H9 (cell line): ENCODE measurements at regions not wholly inside any gene's neighbourhood (a gene's known extent, or its start where the extent isn't known, plus 50 kb on each side); places are given as distances from the start of the nearest gene placed in this dataset.
A peak's percentile ranks its signal among the peaks of the same experiment; 100 is the strongest.
"Not testable (repeated sequence)": the region's sequence is repeated elsewhere in the genome, so short reads cannot be mapped to it uniquely, and the experiment has no call there.

Source experiments
- DNase-seq: peaks from one replicate; pipeline ENCODE4 v3.0.0-alpha.2; 2017
- H2AFZ ChIP-seq: one replicate; pipeline ENCODE4 v1.6.1; 2013; ENCODE audit warnings: mild to moderate bottlenecking, low read length, control low read depth, moderate library complexity
- H2AK5ac ChIP-seq: 2 replicates; pipeline ENCODE4 v1.6.1; 2013; ENCODE audit warnings: low read length, control low read depth, mixed read lengths; ENCODE audit not compliant: insufficient read length
- H2BK120ac ChIP-seq: one replicate; pipeline ENCODE4 v1.6.1; 2013; ENCODE audit warnings: low read depth, mild to moderate bottlenecking, low read length, control low read depth, inconsistent platforms; ENCODE audit not compliant: poor library complexity, severe bottlenecking
- H2BK12ac ChIP-seq: 2 replicates; pipeline ENCODE4 v1.6.1; 2013; ENCODE audit warnings: low read length, control low read depth, mixed read lengths, low read depth; ENCODE audit not compliant: insufficient read length
- H2BK15ac ChIP-seq: 2 replicates; pipeline ENCODE4 v1.6.1; 2013; ENCODE audit warnings: low read depth, low read length, control low read depth
- H2BK20ac ChIP-seq: one replicate; pipeline ENCODE4 v1.6.1; 2013; ENCODE audit warnings: low read depth, mild to moderate bottlenecking, low read length, control low read depth, inconsistent platforms; ENCODE audit not compliant: poor library complexity, severe bottlenecking
- H2BK5ac ChIP-seq: 2 replicates; pipeline ENCODE4 v1.6.1; 2013; ENCODE audit warnings: low read length, control low read depth, mixed read lengths; ENCODE audit not compliant: insufficient read length
- H3K14ac ChIP-seq: 2 replicates; pipeline ENCODE4 v1.6.1; 2013; ENCODE audit warnings: low read length, control low read depth; ENCODE audit not compliant: insufficient read depth
- H3K18ac ChIP-seq: 2 replicates; pipeline ENCODE4 v1.6.1; 2013; ENCODE audit warnings: low read depth, mild to moderate bottlenecking, mixed read lengths, low read length, control low read depth; ENCODE audit not compliant: insufficient read length
- H3K23ac ChIP-seq: 2 replicates; pipeline ENCODE4 v1.6.1; 2013; ENCODE audit warnings: low read length, control low read depth, mixed read lengths, low read depth; ENCODE audit not compliant: insufficient read length
- H3K23me2 ChIP-seq: 2 replicates; pipeline ENCODE4 v1.6.1; 2013; ENCODE audit warnings: low read depth, mild to moderate bottlenecking, mixed read lengths, low read length, control low read depth; ENCODE audit not compliant: insufficient read length, poor library complexity, severe bottlenecking
- H3K27ac ChIP-seq: 2 replicates; pipeline ENCODE4 v1.5.1; 2013; ENCODE audit warnings: low read length, control low read depth, mixed read lengths, low read depth; ENCODE audit not compliant: insufficient read length
- H3K27me3 ChIP-seq: 2 replicates; pipeline ENCODE4 v1.6.1; 2013; ENCODE audit warnings: low read length, control low read depth, inconsistent platforms; ENCODE audit not compliant: insufficient read depth
- H3K4ac ChIP-seq: 2 replicates; pipeline ENCODE4 v1.6.1; 2013; ENCODE audit warnings: low read depth, mild to moderate bottlenecking, control low read depth, inconsistent platforms, low read length, moderate library complexity
- H3K4me1 ChIP-seq: 2 replicates; pipeline ENCODE4 v1.6.1; 2013; ENCODE audit warnings: low read length, control low read depth, inconsistent platforms; ENCODE audit not compliant: insufficient read depth
- H3K4me2 ChIP-seq: 2 replicates; pipeline ENCODE4 v1.6.1; 2013; ENCODE audit warnings: low read length, control low read depth, mixed read lengths; ENCODE audit not compliant: insufficient read length, insufficient read depth
- H3K56ac ChIP-seq: 2 replicates; pipeline ENCODE4 v1.6.1; 2013; ENCODE audit warnings: low read depth, mild to moderate bottlenecking, mixed read lengths, low read length, control low read depth; ENCODE audit not compliant: insufficient read length
- H3K79me1 ChIP-seq: 2 replicates; pipeline ENCODE4 v1.6.1; 2013; ENCODE audit warnings: low read depth, mild to moderate bottlenecking, moderate library complexity, low read length, control low read depth, inconsistent platforms; ENCODE audit not compliant: insufficient read depth, poor library complexity, severe bottlenecking
- H3K79me2 ChIP-seq: 2 replicates; pipeline ENCODE4 v1.6.1; 2013; ENCODE audit warnings: low read length, control low read depth, inconsistent platforms; ENCODE audit not compliant: insufficient read depth
- H3K9ac ChIP-seq: 2 replicates; pipeline ENCODE4 v1.6.1; 2013; ENCODE audit warnings: low read length, control low read depth, mixed read lengths; ENCODE audit not compliant: insufficient read length; ENCODE audit errors: extremely low read depth
- H3K9me3 ChIP-seq: one replicate; pipeline ENCODE4 v1.6.1; 2013; ENCODE audit warnings: low read depth, low read length, inconsistent platforms; ENCODE audit not compliant: control insufficient read depth
- H3T11ph ChIP-seq: one replicate; pipeline ENCODE4 v1.6.1; 2013; ENCODE audit warnings: mild to moderate bottlenecking, low read length, control low read depth, inconsistent platforms
- H4K20me1 ChIP-seq: one replicate; pipeline ENCODE4 v1.6.1; 2013; ENCODE audit not compliant: control insufficient read depth, insufficient read length, insufficient read depth
- H4K5ac ChIP-seq: 2 replicates; pipeline ENCODE4 v1.6.1; 2013; ENCODE audit warnings: low read depth, mild to moderate bottlenecking, mixed read lengths, low read length, control low read depth; ENCODE audit not compliant: insufficient read length
- H4K8ac ChIP-seq: replicated peaks from 2 replicates; pipeline ENCODE4 v1.6.1; 2013; ENCODE audit warnings: low read length, control low read depth, mixed read lengths, low read depth; ENCODE audit not compliant: insufficient read length
- H4K91ac ChIP-seq: 2 replicates; pipeline ENCODE4 v1.6.1; 2013; ENCODE audit warnings: low read depth, mild to moderate bottlenecking, moderate library complexity, mixed read lengths, low read length, control low read depth; ENCODE audit not compliant: insufficient read length
- H3K27ac Mint-ChIP-seq, 3 experiments: 2 replicates in 2 of 3; 3 replicates in 1 of 3; pipeline ENCODE4 v1.8.0; 2020 to 2021; ENCODE audit warnings: mixed read lengths in 3 of 3, mild to moderate bottlenecking in 1 of 3, moderate library complexity in 1 of 3
- H3K27me3 Mint-ChIP-seq: 2 replicates; pipeline ENCODE4 v1.8.0; 2021; ENCODE audit warnings: low read depth, mild to moderate bottlenecking, moderate library complexity, mixed read lengths
- H3K36me3 Mint-ChIP-seq, 3 experiments: 2 replicates in 2 of 3; 3 replicates in 1 of 3; pipeline ENCODE4 v1.8.0; 2020 to 2021; ENCODE audit warnings: low read depth in 3 of 3, mixed read lengths in 3 of 3; ENCODE audit not compliant: insufficient read depth in 1 of 3
- H3K4me1 Mint-ChIP-seq, 2 experiments: 2 replicates each; pipeline ENCODE4 v1.8.0; 2020; ENCODE audit warnings: mixed read lengths in 2 of 2
- H3K4me3 Mint-ChIP-seq, 2 experiments: 2 replicates in 1 of 2; 3 replicates in 1 of 2; pipeline ENCODE4 v1.8.0; 2020 to 2021; ENCODE audit warnings: mild to moderate bottlenecking in 2 of 2, mixed read lengths in 2 of 2, moderate library complexity in 1 of 2
- H3K9me3 Mint-ChIP-seq, 2 experiments: 2 replicates in 1 of 2; 3 replicates in 1 of 2; pipeline ENCODE4 v1.8.0; 2020; ENCODE audit warnings: mild to moderate bottlenecking in 2 of 2, mixed read lengths in 2 of 2, moderate library complexity in 1 of 2
- WGBS: extraction: QIAGEN DNeasy Blood & Tissue Kit; methylation state at CpG from one replicate; pipeline ENCODE4 v1.1.7; 2013; ENCODE audit warnings: missing lambda C conversion rate, low lambda C conversion rate, mixed read lengths; ENCODE audit not compliant: insufficient read length; ENCODE audit errors: extremely low coverage; 5-methylcytosine and 5-hydroxymethylcytosine counted together
- TF ChIP-seq, protein P1 (sequence below): fragments of 200-600 bp; sonication (generic); conservative IDR thresholded peaks from 3 replicates; pipeline ENCODE4 v1.8.0; 2021; ENCODE audit warnings: antibody characterized with exemption, mild to moderate bottlenecking

GRCh38 chr21:26236281-26236680 is 65.7 kb upstream of the APP start:
- no CpG with 5 or more reads among the region's 4 CpGs for WGBS
- no peak overlapping the region for H2AFZ ChIP-seq
- H3K9ac ChIP-seq, result no peak overlapping the region

GRCh38 chr21:26233297-26233696 is 62.7 kb upstream of the APP start:
- H3K9me3 ChIP-seq, H3T11ph ChIP-seq, H3K18ac ChIP-seq, H3K27ac ChIP-seq, H3K79me1 ChIP-seq, H4K8ac ChIP-seq, H2AK5ac ChIP-seq, DNase-seq, H3K27me3 ChIP-seq, H3K9ac ChIP-seq, H4K5ac ChIP-seq, H2AFZ ChIP-seq, H2BK5ac ChIP-seq, H3K4me3 Mint-ChIP-seq, H3K14ac ChIP-seq, H3K4me1 ChIP-seq, H4K91ac ChIP-seq, H2BK120ac ChIP-seq, H3K27me3 Mint-ChIP-seq, H3K4me2 ChIP-seq, H2BK20ac ChIP-seq, H2BK15ac ChIP-seq, H3K4ac ChIP-seq, H4K20me1 ChIP-seq, H3K56ac ChIP-seq, H3K23ac ChIP-seq, H3K23me2 ChIP-seq, H2BK12ac ChIP-seq, H3K79me2 ChIP-seq: not testable (repeated sequence)
- Mint-ChIP-seq H3K9me3 (peaks cover 20 to 24% of the 10 kb centered on the region in 2 experiments), H3K4me1 (peaks cover 7 to 13% of the 10 kb centered on the region in 2 experiments), H3K36me3 (peaks cover 18 to 23% (median 22%) of the 10 kb centered on the region in 3 experiments), H3K27ac (peak overlapping the region in 1 of 3 experiments; percentile 78; a peak in 1 of 7 replicates)
- no CpG with 5 or more reads among the region's 1 CpG for WGBS

More at GRCh38 chr21:26236281-26236680, 65.7 kb upstream of the APP start:
- no peaks in the 10 kb centered on the region for H3K4me1 ChIP-seq
- H3K23ac ChIP-seq, result no peak overlapping the region
- no peak overlapping the region for H3T11ph ChIP-seq
- no peak overlapping the region for H4K91ac ChIP-seq
- H3K36me3 Mint-ChIP-seq, result peaks cover 18 to 22% (median 20%) of the 10 kb centered on the region in 3 experiments
- H3K9me3 Mint-ChIP-seq, result peaks cover 19 to 23% of the 10 kb centered on the region in 2 experiments
- H3K56ac ChIP-seq, result no peak overlapping the region
- H3K4ac ChIP-seq, result no peak overlapping the region
- peaks cover 7 to 13% of the 10 kb centered on the region in 2 experiments for H3K4me1 Mint-ChIP-seq
- no peak overlapping the region for H4K8ac ChIP-seq
- H3K27ac Mint-ChIP-seq, result no peak overlapping the region
- H3K23me2 ChIP-seq, result no peaks in the 10 kb centered on the region
- no peak overlapping the region for H3K4me2 ChIP-seq
- no peak overlapping the region for H3K18ac ChIP-seq
- no peaks in the 10 kb centered on the region for H3K79me1 ChIP-seq
- no peak overlapping the region for H3K4me3 Mint-ChIP-seq
- no peak overlapping the region for H2BK12ac ChIP-seq
- H3K14ac ChIP-seq, result no peak overlapping the region
- no peak overlapping the region for H2AK5ac ChIP-seq
- H3K79me2 ChIP-seq, result no peaks in the 10 kb centered on the region
- TF ChIP-seq, protein P1, sequence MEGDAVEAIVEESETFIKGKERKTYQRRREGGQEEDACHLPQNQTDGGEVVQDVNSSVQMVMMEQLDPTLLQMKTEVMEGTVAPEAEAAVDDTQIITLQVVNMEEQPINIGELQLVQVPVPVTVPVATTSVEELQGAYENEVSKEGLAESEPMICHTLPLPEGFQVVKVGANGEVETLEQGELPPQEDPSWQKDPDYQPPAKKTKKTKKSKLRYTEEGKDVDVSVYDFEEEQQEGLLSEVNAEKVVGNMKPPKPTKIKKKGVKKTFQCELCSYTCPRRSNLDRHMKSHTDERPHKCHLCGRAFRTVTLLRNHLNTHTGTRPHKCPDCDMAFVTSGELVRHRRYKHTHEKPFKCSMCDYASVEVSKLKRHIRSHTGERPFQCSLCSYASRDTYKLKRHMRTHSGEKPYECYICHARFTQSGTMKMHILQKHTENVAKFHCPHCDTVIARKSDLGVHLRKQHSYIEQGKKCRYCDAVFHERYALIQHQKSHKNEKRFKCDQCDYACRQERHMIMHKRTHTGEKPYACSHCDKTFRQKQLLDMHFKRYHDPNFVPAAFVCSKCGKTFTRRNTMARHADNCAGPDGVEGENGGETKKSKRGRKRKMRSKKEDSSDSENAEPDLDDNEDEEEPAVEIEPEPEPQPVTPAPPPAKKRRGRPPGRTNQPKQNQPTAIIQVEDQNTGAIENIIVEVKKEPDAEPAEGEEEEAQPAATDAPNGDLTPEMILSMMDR, result no peak
- no peak overlapping the region for H2BK20ac ChIP-seq
- DNase-seq, result no peak
- no peak overlapping the region for H2BK15ac ChIP-seq
- no peak overlapping the region for H2BK5ac ChIP-seq
- H4K20me1 ChIP-seq, result no peaks in the 10 kb centered on the region
- H3K27me3 Mint-ChIP-seq, result peaks cover 9% of the 10 kb centered on the region
- no peaks in the 10 kb centered on the region for H3K9me3 ChIP-seq
- H2BK120ac ChIP-seq, result no peak overlapping the region
- no peak overlapping the region for H3K27ac ChIP-seq
- H4K5ac ChIP-seq, result no peak overlapping the region
- no peaks in the 10 kb centered on the region for H3K27me3 ChIP-seq
